ENCODE measurements at regions not wholly inside any gene's neighbourhood (a gene's known extent, or its start where the extent isn't known, plus 50 kb on each side); places are given as distances from the start of the nearest gene placed in this dataset.
A peak's percentile ranks its signal among the peaks of the same experiment; 100 is the strongest.
"Not testable (repeated sequence)": the region's sequence is repeated elsewhere in the genome, so short reads cannot be mapped to it uniquely, and the experiment has no call there.

- DNase-seq = no peak
Measured at GRCh38 chr16:85447693-85448313, 165.3 kb upstream of the GSE1 start.

DNA sequence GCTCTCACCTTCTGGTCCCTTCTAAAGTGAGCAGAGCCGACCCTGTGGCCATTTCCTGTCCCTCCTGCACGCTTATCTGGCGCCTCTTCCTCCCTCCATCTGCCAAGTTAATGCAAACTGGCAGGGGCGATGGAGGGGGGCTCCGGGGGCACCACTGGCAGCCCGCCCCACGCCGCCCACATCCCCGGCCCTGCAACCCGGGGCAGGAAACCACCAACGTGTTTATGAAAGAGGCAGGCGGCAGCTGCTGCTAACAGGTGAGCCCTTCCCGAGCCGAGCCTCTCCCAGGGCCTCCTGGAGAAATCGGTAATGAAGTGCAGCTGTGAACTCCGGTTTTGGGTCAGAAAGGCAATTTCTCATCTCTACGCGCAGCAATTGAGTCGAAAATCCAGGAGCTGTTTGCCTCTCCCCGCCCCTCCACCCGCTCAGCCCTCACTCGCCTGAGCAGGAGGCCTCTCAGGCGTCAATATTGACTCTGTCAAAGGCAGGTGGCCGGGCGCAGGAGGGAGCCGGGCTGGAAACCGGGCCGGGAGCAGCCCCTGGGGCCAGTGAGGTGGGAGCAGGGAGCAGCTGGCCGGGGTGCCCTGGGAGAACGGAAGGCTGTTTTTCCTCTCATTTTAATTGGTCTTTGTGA, 164.4 kb upstream of the GSE1 start:
- peak; percentile 49 for DNase-seq

DNA sequence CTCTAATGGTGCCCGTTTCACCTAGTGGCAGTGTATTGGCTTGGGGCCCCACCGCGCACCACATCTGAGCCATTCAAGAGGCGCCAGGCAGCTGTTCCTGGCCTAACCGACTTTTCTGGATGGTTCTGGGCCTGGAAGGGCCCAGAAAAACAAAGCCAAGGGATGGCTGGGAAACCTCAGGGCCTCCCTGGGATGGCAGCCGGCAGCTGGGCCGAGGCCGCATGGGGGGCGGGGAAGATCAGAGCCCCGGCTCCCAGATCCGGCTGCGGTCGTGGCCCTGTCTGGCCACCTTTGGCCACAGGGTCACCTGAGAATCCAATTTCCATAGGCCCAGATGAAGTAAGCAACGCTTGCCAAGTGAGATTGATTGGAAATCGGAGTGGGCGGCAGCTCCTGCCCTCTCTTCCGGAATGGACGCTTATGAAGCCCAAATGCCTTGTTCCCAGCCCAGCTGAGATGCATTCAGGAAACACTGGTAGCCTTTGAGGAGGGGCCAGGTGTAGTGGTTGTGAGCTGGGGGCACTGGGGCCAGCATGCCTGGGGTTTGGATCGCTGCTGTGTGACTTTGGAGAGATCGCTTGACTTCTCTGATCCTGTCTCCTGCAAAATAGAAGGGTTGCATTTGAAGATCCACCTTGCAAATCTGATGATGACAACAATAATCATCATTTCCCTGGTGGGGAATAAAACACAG, 163.8 kb upstream of the GSE1 start:
- no peak for DNase-seq

GRCh38 chr16:85449885-85450245, 163.3 kb upstream of the GSE1 start:
- no peak for DNase-seq

DNA sequence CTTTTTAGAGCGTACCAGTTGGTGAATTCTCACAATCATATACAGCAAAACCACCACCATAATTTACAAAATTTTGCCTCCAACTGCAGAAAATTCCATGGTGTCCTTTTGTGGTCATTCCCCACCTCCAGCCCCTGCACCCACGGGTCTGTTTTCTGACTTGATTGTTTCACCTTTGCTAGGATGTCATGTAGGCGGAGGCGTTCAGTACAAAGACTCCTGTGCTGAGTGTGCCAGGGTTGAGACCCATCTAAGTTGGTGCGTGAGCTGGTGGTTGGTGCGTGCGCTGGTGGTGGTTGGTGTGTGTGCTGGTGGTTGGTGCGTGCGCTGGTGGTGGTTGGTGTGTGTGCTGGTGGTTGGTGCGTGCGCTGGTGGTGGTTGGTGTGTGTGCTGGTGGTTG, 162.0 kb upstream of the GSE1 start:
- DNase-seq = not testable (repeated sequence)

GRCh38 chr16:85451641-85452363, 161.3 kb upstream of the GSE1 start:
- no peak for DNase-seq

- DNase-seq = no peak
Measured at GRCh38 chr16:85452364-85453193, 160.5 kb upstream of the GSE1 start.

DNA sequence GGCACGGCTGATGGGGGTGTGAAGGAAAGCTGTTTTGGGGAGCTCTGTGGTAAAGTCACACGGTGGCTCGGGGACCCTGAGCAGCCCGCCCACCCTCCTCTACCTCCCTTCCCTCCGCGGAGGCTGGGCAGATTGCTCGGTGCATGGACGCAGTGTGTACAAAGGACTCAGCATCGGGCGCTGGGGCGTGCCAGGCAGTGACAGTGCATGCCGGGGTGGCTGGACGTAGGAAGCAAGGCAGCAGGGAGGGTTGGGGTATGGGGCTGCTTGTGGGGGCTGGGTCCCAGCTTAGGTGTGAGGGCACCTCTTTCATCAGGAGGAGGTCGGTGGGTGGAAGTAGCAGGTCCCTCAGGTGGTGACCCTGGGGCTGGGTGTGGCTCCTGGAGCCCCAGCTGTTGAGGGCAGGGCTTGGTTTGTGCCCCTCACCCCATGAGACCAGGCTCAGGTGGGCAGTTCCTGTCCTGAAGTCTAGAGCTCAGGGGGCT, 159.9 kb upstream of the GSE1 start:
- DNase-seq = no peak

- no peak for DNase-seq
Measured at GRCh38 chr16:85453703-85454102, 159.4 kb upstream of the GSE1 start.

- no peak for DNase-seq
Measured at GRCh38 chr16:85454171-85454872, 158.8 kb upstream of the GSE1 start.

- DNase-seq = no peak
Measured at GRCh38 chr16:85455534-85455933, 157.6 kb upstream of the GSE1 start.

DNA sequence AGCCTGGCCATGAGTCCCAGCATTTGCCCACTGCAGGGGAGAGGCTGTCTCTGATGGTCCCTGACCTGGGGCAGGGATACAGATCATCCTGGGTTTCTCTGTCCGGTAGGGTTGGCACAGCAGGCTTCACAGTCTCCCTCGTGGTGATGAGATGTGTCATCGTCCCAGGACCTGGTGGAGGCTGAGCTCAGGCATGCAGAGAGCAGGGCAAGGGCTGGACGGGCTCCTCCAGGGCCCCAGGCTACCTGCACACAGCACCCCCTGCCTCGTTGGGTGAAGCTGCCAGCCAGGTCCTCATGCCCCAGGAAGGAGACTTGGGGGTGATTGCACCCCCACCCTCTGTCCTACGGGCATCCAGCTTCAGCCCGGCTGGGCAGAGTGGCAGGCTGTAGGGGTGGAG, 155.8 kb upstream of the GSE1 start:
- DNase-seq = no peak

DNA sequence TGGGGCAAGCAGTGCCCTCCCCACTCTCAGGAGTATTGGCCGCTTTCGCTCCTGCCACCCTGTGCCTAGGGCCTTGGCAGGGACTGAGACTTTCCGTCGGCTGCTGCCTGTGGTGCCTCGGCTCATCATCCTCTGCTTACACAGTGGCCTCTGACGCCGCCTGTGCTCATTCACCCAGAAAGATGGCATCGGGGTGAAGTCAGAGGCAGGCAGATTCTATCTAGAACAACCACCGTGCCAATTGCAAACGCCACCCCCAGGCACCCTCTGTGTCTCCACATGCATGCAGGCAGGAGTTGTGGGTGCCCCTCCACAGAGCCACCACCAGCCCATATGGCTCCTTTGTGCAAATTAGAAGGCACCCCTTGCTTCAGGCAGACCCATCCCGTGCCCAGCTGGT, 154.2 kb upstream of the GSE1 start:
- DNase-seq = no peak

DNA sequence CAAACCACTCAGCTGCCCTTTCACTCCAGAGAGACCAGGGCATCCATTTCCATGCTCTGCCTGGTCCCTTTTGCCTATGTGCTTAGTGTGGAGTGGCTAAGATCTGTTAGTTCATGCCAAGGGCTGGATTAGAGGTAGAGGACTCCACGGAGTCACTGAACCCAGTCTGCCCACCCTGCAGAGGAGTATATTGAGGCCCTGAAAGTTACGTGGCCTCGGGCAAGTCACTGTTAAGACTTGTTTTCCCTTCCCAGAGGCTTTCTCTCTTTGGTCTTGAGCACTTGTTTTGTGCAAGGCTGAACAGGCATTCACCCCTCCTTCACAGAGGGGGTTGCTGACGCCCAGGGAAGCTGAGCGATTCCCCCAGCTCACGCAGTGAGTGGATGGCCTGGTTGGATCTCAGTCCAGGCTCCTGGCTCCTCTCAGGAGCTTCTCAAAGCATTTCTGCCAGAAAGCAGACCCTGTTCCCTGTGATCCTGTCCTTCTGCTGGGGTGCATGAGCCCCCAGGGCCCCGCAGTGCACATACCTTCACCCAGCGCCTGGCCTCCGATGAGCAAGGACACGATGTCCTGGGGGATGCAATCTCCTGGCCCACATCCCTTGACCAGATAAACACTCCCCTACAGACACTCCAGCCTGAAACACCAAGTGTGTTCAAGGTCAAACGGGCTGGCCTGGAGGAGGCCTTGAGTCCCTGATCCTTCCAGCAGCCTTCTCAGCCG, 153.4 kb upstream of the GSE1 start:
- DNase-seq = no peak

GRCh38 chr16:85460252-85461021, 152.7 kb upstream of the GSE1 start:
- DNase-seq = no peak

DNA sequence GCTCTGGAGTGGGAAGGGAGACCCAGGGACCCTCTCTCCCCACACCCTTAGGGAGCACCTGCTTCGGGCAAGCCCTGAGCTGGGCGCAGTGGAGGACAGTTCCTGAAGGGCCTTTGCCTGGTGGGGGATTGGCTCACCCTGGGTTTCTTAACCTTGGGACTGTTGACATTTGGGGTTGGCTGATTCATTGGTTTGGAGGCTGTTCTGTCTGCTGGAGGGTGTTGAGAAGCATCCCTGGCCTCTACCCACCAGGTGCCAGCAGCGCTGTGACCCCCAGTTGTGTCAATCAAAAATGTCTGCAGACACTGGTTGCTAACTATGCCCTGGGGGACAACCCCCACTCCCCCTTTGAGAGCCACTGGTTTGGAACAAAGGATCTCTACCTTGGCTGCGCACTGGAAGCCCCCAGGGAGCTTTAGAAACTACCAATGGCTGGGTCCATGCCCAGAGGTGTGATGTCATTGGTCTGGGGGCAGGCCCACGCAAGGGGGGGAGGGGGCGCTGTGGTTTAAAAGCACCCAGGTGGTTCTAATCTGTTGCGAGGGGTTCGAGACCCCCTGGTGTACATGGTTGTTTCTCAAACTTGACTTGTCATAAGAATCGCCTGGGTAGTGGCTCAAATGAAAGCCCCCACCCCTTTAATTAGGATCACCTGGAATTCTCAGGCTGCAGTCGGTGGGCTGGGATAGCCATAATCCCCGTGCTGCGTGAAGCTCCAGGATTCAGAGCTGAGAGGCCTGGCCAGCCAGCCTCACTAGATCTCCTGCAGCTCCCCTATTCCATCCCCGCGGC, 151.9 kb upstream of the GSE1 start:
- no peak for DNase-seq

DNA sequence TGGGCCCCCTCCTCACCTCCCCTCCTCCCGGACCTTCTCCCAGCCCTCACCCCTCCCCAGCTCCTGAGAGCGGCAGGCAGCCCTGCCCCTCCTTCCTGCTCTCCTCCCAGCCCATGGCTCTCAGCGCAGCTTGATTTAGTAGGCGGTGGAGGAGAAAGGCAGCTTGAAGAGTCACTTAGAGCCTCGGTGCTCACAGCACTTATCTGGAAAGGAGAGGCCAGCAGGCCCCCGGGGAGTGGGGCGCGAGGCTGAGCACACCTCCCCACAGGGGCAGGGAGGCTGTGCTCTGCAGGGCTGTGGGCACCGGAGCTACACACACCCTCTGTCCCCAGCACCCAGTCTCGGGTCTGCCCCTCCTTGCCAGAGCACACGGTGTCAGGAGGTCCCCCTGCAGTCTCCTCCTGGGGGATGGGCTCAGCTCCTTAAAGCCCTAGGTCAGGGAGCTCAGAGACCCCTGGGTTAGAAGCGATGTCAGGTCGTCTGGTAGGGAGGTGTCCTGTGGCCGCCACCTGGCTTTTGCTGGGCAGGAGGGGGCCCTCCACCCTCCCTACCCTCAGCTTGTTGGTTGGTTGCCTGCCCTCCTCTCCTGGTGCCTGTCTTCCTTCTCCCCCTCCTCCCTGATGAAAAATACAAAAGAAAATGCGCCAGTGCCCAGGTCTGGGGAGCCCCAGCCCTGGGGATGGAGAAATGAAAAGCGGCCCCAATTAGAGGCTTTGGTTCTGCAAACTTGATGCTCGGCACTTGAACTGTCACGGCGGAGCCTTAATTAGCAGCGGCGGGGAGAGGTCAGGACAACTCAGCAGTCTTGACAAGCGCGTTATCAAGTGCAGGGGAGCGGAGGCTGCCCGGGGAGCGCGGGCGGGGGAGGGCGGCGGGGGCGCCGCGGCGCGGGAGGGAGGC, 151.1 kb upstream of the GSE1 start:
- DNase-seq = no peak

All from activated effector memory CD4-positive, alpha-beta T cell treated with Interleukin-2 at 50 U/mL for 16 hours (primary cell).